K562 (cell line): ENCODE measurements at regions not wholly inside any gene's neighbourhood (a gene's known extent, or its start where the extent isn't known, plus 50 kb on each side); places are given as distances from the start of the nearest gene placed in this dataset.
A peak's percentile ranks its signal among the peaks of the same experiment; 100 is the strongest.

Source experiments
- ATAC-seq: fragments of 200-7000 bp; cut with Tn5 transposase; 3 replicates; pipeline ENCODE4 v1.9.1; 2020; ENCODE audit warnings: moderate library complexity
- BruUV-seq: library from RNA; stranded (reverse); fragments of 400-500 nt; replicated peaks from 2 replicates; lab custom pipeline; 2021; lab: Mats Ljungman, UMichigan
- CTCF ChIA-PET: fragments of 300-600 bp; formaldehyde crosslinking; extraction: SDS; loops from one replicate; lab custom pipeline; 2021; ENCODE audit warnings: low intra/inter-chr PET ratio; lab: Yijun Ruan, JAX
- POLR2A ChIA-PET: fragments of 300-600, 350-650 bp; sonication (Branson Sonifier 250); formaldehyde crosslinking; extraction: SDS; loops from one replicate; lab custom pipeline; 2021; ENCODE audit warnings: antibody characterized with exemption, inconsistent platforms; lab: Yijun Ruan, JAX
- DNase-seq, 4 experiments: peaks; one replicate each; pipeline versions ENCODE4 v3.0.0 to v3.0.0-alpha.2; 2011 to 2018; ENCODE audit warnings: low spot score in 3 of 4, mixed read lengths in 3 of 4; ENCODE audit errors: extremely low read depth in 1 of 4
- FAIRE-seq: peaks from 2 replicates; lab custom pipeline; 2011; peaks lifted over from hg19 to GRCh38; lab: Jason Lieb, UNC
- H2AFZ ChIP-seq: 2 replicates; pipeline ENCODE4 v1.6.0; 2011; ENCODE audit warnings: low read depth, low read length, control low read depth, inconsistent platforms
- H3K27ac ChIP-seq: fragments of 200-600 bp; 3 replicates; pipeline ENCODE4 v1.8.0; 2011; ENCODE audit warnings: low read depth, mild to moderate bottlenecking, control low read depth, inconsistent platforms, low read length, moderate library complexity, mixed read lengths; ENCODE audit errors: extremely low read depth
- H3K27me3 ChIP-seq, 2 experiments: fragments of 300-600 bp in 1 of 2; 2 replicates in 1 of 2; 3 replicates in 1 of 2; pipeline versions ENCODE4 v1.6.0 to v1.8.0; 2011; ENCODE audit warnings: inconsistent platforms in 2 of 2, low read length in 2 of 2, mild to moderate bottlenecking in 1 of 2, mixed read lengths in 1 of 2, moderate library complexity in 1 of 2; ENCODE audit not compliant: control insufficient read depth in 2 of 2, insufficient read depth in 2 of 2
- H3K36me3 ChIP-seq: fragments of 300-600 bp; 3 replicates; pipeline ENCODE4 v1.8.0; 2011; ENCODE audit warnings: mild to moderate bottlenecking, low read length, inconsistent platforms; ENCODE audit not compliant: control insufficient read depth, insufficient read depth
- H3K4me1 ChIP-seq, 2 experiments: fragments of 200-600 bp in 1 of 2; replicated peaks in 1 of 2; 2 replicates in 1 of 2; 3 replicates in 1 of 2; pipeline versions ENCODE4 v1.5.1 to v1.8.0; 2011; ENCODE audit warnings: inconsistent platforms in 2 of 2, low read length in 2 of 2, mild to moderate bottlenecking in 1 of 2, mixed read lengths in 1 of 2, moderate library complexity in 1 of 2; ENCODE audit not compliant: control insufficient read depth in 2 of 2, insufficient read depth in 2 of 2
- H3K4me2 ChIP-seq: 2 replicates; pipeline ENCODE4 v1.6.1; 2011; ENCODE audit warnings: low read length, control low read depth, inconsistent platforms, mixed read lengths; ENCODE audit not compliant: insufficient read depth
- H3K4me3 ChIP-seq: fragments of 200-600 bp; sonication (generic), shearing (Covaris generic); 2 replicates; pipeline ENCODE4 v1.5.1; 2016; ENCODE audit warnings: control low read depth, inconsistent platforms
- H3K79me2 ChIP-seq: fragments of 200-600 bp; 3 replicates; pipeline ENCODE4 v1.8.0; 2011; ENCODE audit warnings: low read length, inconsistent platforms; ENCODE audit not compliant: control insufficient read depth, insufficient read depth
- H3K9ac ChIP-seq, 2 experiments: 2 replicates each; pipeline versions ENCODE4 v1.6.0 to v1.6.1; 2011; ENCODE audit warnings: low read depth in 2 of 2, low read length in 2 of 2, control low read depth in 1 of 2, inconsistent platforms in 1 of 2, mild to moderate bottlenecking in 1 of 2, mixed read lengths in 1 of 2; ENCODE audit not compliant: insufficient read depth in 1 of 2
- H3K9me1 ChIP-seq: one replicate; pipeline ENCODE4 v1.6.0; 2011; ENCODE audit warnings: inconsistent platforms, mild to moderate bottlenecking, low read length, moderate library complexity; ENCODE audit not compliant: control insufficient read depth, insufficient read depth
- H3K9me3 ChIP-seq: replicated peaks from 2 replicates; pipeline ENCODE4 v1.5.1; 2011; ENCODE audit warnings: low read depth, low read length, inconsistent platforms; ENCODE audit not compliant: control insufficient read depth, insufficient read depth
- H4K20me1 ChIP-seq: replicated peaks from 2 replicates; pipeline ENCODE4 v1.6.1; 2011; ENCODE audit warnings: low read length, inconsistent platforms, mixed read lengths; ENCODE audit not compliant: control insufficient read depth, insufficient read depth
- ARID1B ChIP-seq: fragments of 450-650 bp; IDR thresholded peaks from 2 replicates; pipeline ENCODE4 v1.6.1; 2016; ENCODE audit warnings: antibody characterized with exemption, mild to moderate bottlenecking, inconsistent platforms
- CBFA2T3 ChIP-seq: fragments of 450-650 bp; IDR thresholded peaks from 2 replicates; pipeline ENCODE4 v1.6.1; 2017
- NFE2 ChIP-seq: IDR thresholded peaks from 2 replicates; pipeline ENCODE4 v1.6.1; 2014; ENCODE audit warnings: antibody characterized with exemption, low read depth
- NFIX ChIP-seq: fragments of 250-450 bp; sonication (Bioruptor Pico); IDR thresholded peaks from 2 replicates; pipeline ENCODE4 v1.4.0; 2020; ENCODE audit warnings: low read depth, mild to moderate bottlenecking, moderate library complexity
- RCOR1 ChIP-seq, 2 experiments: IDR thresholded peaks; 2 replicates each; pipeline ENCODE4 v1.6.1; 2012; ENCODE audit warnings: low read depth in 2 of 2, low read length in 2 of 2, borderline replicate concordance in 1 of 2, improper control_type of control experiment in 1 of 2
- RREB1 ChIP-seq: fragments of 250-450 bp; sonication (Bioruptor Pico); IDR thresholded peaks from 2 replicates; pipeline ENCODE4 v1.4.0; 2020
- SOX6 ChIP-seq: fragments of 450-650 bp; IDR thresholded peaks from 2 replicates; pipeline ENCODE4 v1.6.1; 2014; ENCODE audit warnings: mild to moderate bottlenecking
- TAL1 ChIP-seq: fragments of 450-650 bp; IDR thresholded peaks from 2 replicates; pipeline ENCODE4 v1.6.1; 2016; ENCODE audit warnings: mild to moderate bottlenecking
- TCF3 ChIP-seq: sonication (generic); formaldehyde crosslinking; IDR thresholded peaks from 2 replicates; pipeline ENCODE4 v1.4.0; 2020; ENCODE audit warnings: mild to moderate bottlenecking, missing genetic modification reagents
- TGIF2 ChIP-seq: sonication (generic); formaldehyde crosslinking; IDR thresholded peaks from 2 replicates; pipeline ENCODE4 v1.8.1; 2022; ENCODE audit warnings: mild to moderate bottlenecking, missing genetic modification reagents, moderate library complexity
- ZFP36 ChIP-seq: fragments of 150-350 bp; IDR thresholded peaks from 2 replicates; pipeline ENCODE4 v1.6.1; 2018; ENCODE audit warnings: low read length, low read depth; ENCODE audit not compliant: partially characterized antibody
- ZNF655 ChIP-seq: fragments of 250-450 bp; sonication (Bioruptor Pico); IDR thresholded peaks from 2 replicates; pipeline ENCODE4 v1.5.0; 2021
- WGBS: fragments of 100-300 bp; shearing (Covaris generic); methylation state at CpG from one replicate; pipeline ENCODE4 v1.1.6; 2016; ENCODE audit warnings: low coverage, mixed read lengths; ENCODE audit not compliant: insufficient coverage; ENCODE audit errors: missing lambda C conversion rate; 5-methylcytosine and 5-hydroxymethylcytosine counted together
- in situ Hi-C: fragments of 300-500 bp; cut with MboI; formaldehyde crosslinking; loops from 4 replicates; pipeline ENCODE4 v1.15.0; 2018; ENCODE audit warnings: inconsistent platforms, mixed read lengths
- intact Hi-C: fragments of 100-400 bp; cut with micrococcal nuclease; formaldehyde crosslinking; loops from 2 replicates; pipeline ENCODE4 v1.14.2; 2022
- TF ChIP-seq, protein P1 (sequence below): fragments of 200-400 bp; formaldehyde crosslinking; IDR thresholded peaks from 2 replicates; pipeline ENCODE4 v1.6.1; 2017; ENCODE audit warnings: mild to moderate bottlenecking, low read depth, low read length, moderate library complexity

DNA sequence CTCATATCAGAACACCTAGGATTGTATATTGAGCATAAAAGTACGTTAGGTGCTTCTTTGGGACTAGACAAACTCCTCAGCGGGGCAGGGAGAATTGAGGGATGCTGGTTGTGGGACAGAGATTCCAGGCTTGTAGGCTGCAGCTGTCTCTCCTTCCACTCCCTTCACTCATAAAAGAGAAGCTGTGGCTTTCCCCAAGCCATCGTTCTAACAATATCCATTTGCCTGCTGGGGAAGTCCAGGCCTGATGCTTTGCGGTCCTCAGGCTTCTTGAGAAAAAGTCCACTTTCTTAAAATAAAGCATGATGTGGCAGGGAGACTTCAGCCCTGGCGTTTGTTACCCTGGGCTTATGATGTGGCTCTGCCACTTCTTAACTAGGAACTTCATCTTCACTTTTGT, 129.3 kb upstream of the OSMR start (continued):
- TF ChIP-seq ZNF655: no peak
- no peak for TF ChIP-seq NFE2
- no peak for TF ChIP-seq TGIF2 (CRISPR knock-in tag)
- no peak for TF ChIP-seq NFIX

- BruUV-seq: no TSS peak
- H3K79me2 ChIP-seq: no peaks in the 10 kb centered on the region
- no peaks in the 10 kb centered on the region for H3K36me3 ChIP-seq
- in situ Hi-C loops (no loop called here), intact Hi-C loops (no loop called here)
- no peak overlapping the region for H3K4me2 ChIP-seq
- FAIRE-seq (no peak), ATAC-seq (no peak), DNase-seq (no peak)
- no peaks in the 10 kb centered on the region for H3K9me3 ChIP-seq
- no peaks in the 10 kb centered on the region for H4K20me1 ChIP-seq
- no peak overlapping the region for H3K4me3 ChIP-seq
- no peak overlapping the region for H2AFZ ChIP-seq
- ChIA-PET POLR2A (no interaction called here), CTCF (no interaction called here)
- no peak overlapping the region for H3K9ac ChIP-seq
- no peaks in the 10 kb centered on the region for H3K9me1 ChIP-seq
- no peaks in the 10 kb centered on the region for H3K4me1 ChIP-seq
- H3K27ac ChIP-seq: no peak overlapping the region
- peaks cover 0 to 5% of the 10 kb centered on the region in 2 experiments; a peak in 1 of 5 replicates for H3K27me3 ChIP-seq
- 2% methylated on average over 6 of the region's 6 CpGs for WGBS
- TF ChIP-seq TCF3 (CRISPR knock-in tag) (peak; percentile 39; the same call in 1 of the 2 replicates), RREB1 (CRISPR knock-in tag) (no peak), SOX6 (peak; percentile 33; the same call in 1 of the 2 replicates), ZFP36 (no peak), ARID1B (0 out of 2 replicates have a peak, but pooled peaks have one; percentile 18), CBFA2T3 (peak; percentile 63), RCOR1 (IDR thresholded peaks at IDR 0.05; ENCODE audit: borderline replicate concordance in 1 of 2, low read depth in 2 of 2, low read length in 2 of 2) (peak in 1 of 2 experiments; percentile 60; a peak in 1 of 4 replicates), TAL1 (peak; percentile 59)
- TF ChIP-seq, protein P1, sequence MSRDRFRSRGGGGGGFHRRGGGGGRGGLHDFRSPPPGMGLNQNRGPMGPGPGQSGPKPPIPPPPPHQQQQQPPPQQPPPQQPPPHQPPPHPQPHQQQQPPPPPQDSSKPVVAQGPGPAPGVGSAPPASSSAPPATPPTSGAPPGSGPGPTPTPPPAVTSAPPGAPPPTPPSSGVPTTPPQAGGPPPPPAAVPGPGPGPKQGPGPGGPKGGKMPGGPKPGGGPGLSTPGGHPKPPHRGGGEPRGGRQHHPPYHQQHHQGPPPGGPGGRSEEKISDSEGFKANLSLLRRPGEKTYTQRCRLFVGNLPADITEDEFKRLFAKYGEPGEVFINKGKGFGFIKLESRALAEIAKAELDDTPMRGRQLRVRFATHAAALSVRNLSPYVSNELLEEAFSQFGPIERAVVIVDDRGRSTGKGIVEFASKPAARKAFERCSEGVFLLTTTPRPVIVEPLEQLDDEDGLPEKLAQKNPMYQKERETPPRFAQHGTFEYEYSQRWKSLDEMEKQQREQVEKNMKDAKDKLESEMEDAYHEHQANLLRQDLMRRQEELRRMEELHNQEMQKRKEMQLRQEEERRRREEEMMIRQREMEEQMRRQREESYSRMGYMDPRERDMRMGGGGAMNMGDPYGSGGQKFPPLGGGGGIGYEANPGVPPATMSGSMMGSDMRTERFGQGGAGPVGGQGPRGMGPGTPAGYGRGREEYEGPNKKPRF: no peak
These were observed 126.9 kb upstream of the OSMR start for GRCh38 chr5:38718771-38719391.
